Stimulated activated CD4-positive, alpha-beta T cell treated with anti-CD3 and anti-CD28 coated beads, Interleukin-15, amount 100 ng/mL, for 24 hours (primary cell): ENCODE measurements at regions not wholly inside any gene's neighbourhood (a gene's known extent, or its start where the extent isn't known, plus 50 kb on each side); places are given as distances from the start of the nearest gene placed in this dataset.

Experiments
- DNase-seq: peaks from one replicate; pipeline ENCODE4 v3.0.0-alpha.2; 2020

- no peak for DNase-seq
These were observed 1531.9 kb upstream of the CDH8 start for GRCh38 chr16:63568164-63568563.

GRCh38 chr16:63563819-63564505, 1527.7 kb upstream of the CDH8 start:
- DNase-seq, result no peak

- DNase-seq, result no peak
These were observed 1517.7 kb upstream of the CDH8 start for GRCh38 chr16:63553980-63554379.

- no peak for DNase-seq
These were observed 1503.0 kb upstream of the CDH8 start for GRCh38 chr16:63539276-63539675.

GRCh38 chr16:63530974-63531373, 1494.7 kb upstream of the CDH8 start:
- DNase-seq, result no peak

- DNase-seq, result no peak
These were observed 1494.0 kb upstream of the CDH8 start for GRCh38 chr16:63530208-63530607.

- DNase-seq, result no peak
These were observed 1491.2 kb upstream of the CDH8 start for GRCh38 chr16:63527404-63527803.

- no peak for DNase-seq
These were observed 1480.2 kb upstream of the CDH8 start for GRCh38 chr16:63516394-63516793.

- no peak for DNase-seq
These were observed 1476.7 kb upstream of the CDH8 start for GRCh38 chr16:63512910-63513309.

- DNase-seq, result no peak
These were observed 1461.2 kb upstream of the CDH8 start for GRCh38 chr16:63497408-63497807.

GRCh38 chr16:63496282-63496681, 1460.0 kb upstream of the CDH8 start:
- DNase-seq, result no peak

GRCh38 chr16:63488955-63489354, 1452.7 kb upstream of the CDH8 start:
- DNase-seq, result no peak

GRCh38 chr16:63481060-63481459, 1444.8 kb upstream of the CDH8 start:
- no peak for DNase-seq

- no peak for DNase-seq
These were observed 1437.5 kb upstream of the CDH8 start for GRCh38 chr16:63473725-63474124.

- DNase-seq, result no peak
These were observed 1431.3 kb upstream of the CDH8 start for GRCh38 chr16:63467513-63467912.

- DNase-seq, result no peak
These were observed 1426.1 kb upstream of the CDH8 start for GRCh38 chr16:63462316-63462715.

- no peak for DNase-seq
These were observed 1425.1 kb upstream of the CDH8 start for GRCh38 chr16:63461248-63461841.

- DNase-seq, result no peak
These were observed 1422.6 kb upstream of the CDH8 start for GRCh38 chr16:63458846-63459245.

- DNase-seq, result no peak
These were observed 1421.6 kb upstream of the CDH8 start for GRCh38 chr16:63457869-63458268.

- DNase-seq, result no peak
These were observed 1417.0 kb upstream of the CDH8 start for GRCh38 chr16:63453261-63453660.

- DNase-seq, result no peak
These were observed 1410.9 kb upstream of the CDH8 start for GRCh38 chr16:63447121-63447520.

- DNase-seq, result no peak
These were observed 1406.0 kb upstream of the CDH8 start for GRCh38 chr16:63442246-63442645.

GRCh38 chr16:63426275-63426870, 1390.1 kb upstream of the CDH8 start:
- DNase-seq, result no peak

- DNase-seq, result no peak
These were observed 1386.5 kb upstream of the CDH8 start for GRCh38 chr16:63422715-63423114.

- no peak for DNase-seq
These were observed 1380.5 kb upstream of the CDH8 start for GRCh38 chr16:63416712-63417111.
